NCI-H510A treated with DMSO at 0.1 percent for 48 hours (cell line): ENCODE measurements at regions not wholly inside any gene's neighbourhood (a gene's known extent, or its start where the extent isn't known, plus 50 kb on each side); places are given as distances from the start of the nearest gene placed in this dataset.
A peak's percentile ranks its signal among the peaks of the same experiment; 100 is the strongest.

ENCODE experiments used
- DNase-seq: peaks from one replicate; lab custom pipeline; 2025; lab: John Stamatoyannopoulos, UW

DNA sequence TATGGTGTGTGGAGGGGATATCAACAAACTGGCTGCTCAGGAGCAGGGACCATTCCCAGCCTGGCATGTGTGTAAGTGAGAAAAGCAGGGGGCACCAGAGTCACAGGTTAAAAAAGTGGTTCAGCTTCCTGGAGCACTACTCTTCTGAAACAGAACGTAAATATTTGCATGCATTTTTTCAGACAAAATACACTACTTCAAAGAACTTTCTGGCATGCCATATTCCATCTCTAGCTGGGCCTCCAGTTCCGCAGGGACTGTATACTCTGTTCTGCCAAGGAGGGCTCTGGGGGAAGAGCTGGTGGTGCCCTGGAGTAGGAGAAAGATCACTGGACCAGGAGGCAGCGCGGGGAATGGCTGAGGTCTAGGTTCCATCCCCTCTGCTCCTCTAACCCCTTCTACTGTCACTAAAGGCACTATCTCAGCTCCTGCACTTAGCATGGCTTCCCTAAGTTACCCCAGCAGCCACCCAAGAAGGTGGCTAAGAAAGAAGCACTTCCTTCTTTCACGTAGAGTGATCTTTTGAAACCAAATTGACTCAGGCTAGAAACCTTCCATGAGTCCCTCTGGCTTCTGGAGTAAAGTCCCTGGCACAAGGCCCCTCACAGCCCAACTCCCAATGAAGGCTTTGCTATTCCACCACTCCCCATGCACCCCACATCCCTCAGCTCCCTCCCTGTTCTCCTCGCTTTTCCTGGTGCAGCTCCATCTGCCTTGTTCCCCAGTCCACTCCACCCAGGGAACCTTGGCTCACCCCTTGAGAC is 57.6 kb upstream of the CABLES1 start:
- DNase-seq, result no peak

DNA sequence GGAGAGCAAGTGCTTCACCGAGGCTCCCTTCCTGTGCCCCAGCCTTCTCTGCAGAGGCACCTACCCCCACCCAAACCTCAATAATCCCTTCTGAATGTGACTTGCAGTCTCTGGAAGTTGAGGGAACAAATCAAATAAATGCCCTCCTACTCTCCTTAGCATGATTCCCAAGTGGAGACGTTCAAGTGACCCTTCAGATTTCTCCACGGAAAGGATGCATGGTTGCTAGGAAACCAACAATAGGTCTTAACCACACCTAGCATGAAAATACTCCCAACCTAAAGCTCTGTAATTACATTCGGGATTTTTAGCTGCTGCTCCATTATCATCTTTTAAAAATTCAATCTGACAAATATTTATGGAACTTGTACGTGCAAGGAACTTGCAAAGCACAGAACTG is 50.2 kb upstream of the CABLES1 start:
- peak; percentile 15 for DNase-seq
